Peyer's patch (tissue), 4 donors: ENCODE measurements at regions not wholly inside any gene's neighbourhood (a gene's known extent, or its start where the extent isn't known, plus 50 kb on each side); places are given as distances from the start of the nearest gene placed in this dataset.

Experiments
- DNase-seq, 3 donors: peaks; one replicate each; pipeline ENCODE4 v3.0.0-alpha.2; 2017 to 2019
- H3K27ac ChIP-seq, 4 donors: fragments of 200-600 bp; sonication (generic); one replicate each; pipeline ENCODE4 v1.5.1; 2016 to 2019
- H3K27me3 ChIP-seq, 2 donors: fragments of 200-600 bp; sonication (generic); one replicate each; pipeline ENCODE4 v1.5.1; 2019
- H3K36me3 ChIP-seq, 3 donors: fragments of 200-600 bp; sonication (generic); one replicate each; pipeline ENCODE4 v1.5.1; 2016 to 2019
- H3K4me1 ChIP-seq, 4 donors: fragments of 200-600 bp; sonication (generic); one replicate each; pipeline ENCODE4 v1.5.1; 2016 to 2019
- H3K4me3 ChIP-seq, 4 donors: fragments of 200-600 bp; sonication (generic); 1 replicate in 3 of 4; 2 replicates in 1 of 4; pipeline ENCODE4 v1.5.1; 2016 to 2019; ENCODE audit warnings: mild to moderate bottlenecking in 1 of 4
- H3K9me3 ChIP-seq, 4 donors: fragments of 200-600 bp; sonication (generic); one replicate each; pipeline ENCODE4 v1.5.1; 2016 to 2019; ENCODE audit warnings: mild to moderate bottlenecking in 1 of 4
- POLR2A ChIP-seq, 2 donors: fragments of 450-650 bp; IDR thresholded peaks; one replicate each; pipeline ENCODE4 v1.5.1; 2017; ENCODE audit warnings: antibody characterized with exemption in 2 of 2, mild to moderate bottlenecking in 2 of 2, moderate library complexity in 2 of 2
- TF ChIP-seq, protein P1 (sequence below), 6 experiments: fragments of 450-650 bp in 4 of 6; fragments of 200-600 bp in 2 of 6; sonication (generic) in 1 of 6; IDR thresholded peaks; one replicate each; pipeline ENCODE4 v1.5.1; 2017 to 2019; ENCODE audit warnings: antibody characterized with exemption in 6 of 6, mild to moderate bottlenecking in 3 of 6, moderate library complexity in 1 of 6

GRCh38 chr10:3881622-3882021 lies 96.6 kb upstream of the KLF6 start:
- no peak for DNase-seq
- TF ChIP-seq POLR2A (IDR thresholded peaks at IDR 0.05): no peak
- TF ChIP-seq, protein P1, sequence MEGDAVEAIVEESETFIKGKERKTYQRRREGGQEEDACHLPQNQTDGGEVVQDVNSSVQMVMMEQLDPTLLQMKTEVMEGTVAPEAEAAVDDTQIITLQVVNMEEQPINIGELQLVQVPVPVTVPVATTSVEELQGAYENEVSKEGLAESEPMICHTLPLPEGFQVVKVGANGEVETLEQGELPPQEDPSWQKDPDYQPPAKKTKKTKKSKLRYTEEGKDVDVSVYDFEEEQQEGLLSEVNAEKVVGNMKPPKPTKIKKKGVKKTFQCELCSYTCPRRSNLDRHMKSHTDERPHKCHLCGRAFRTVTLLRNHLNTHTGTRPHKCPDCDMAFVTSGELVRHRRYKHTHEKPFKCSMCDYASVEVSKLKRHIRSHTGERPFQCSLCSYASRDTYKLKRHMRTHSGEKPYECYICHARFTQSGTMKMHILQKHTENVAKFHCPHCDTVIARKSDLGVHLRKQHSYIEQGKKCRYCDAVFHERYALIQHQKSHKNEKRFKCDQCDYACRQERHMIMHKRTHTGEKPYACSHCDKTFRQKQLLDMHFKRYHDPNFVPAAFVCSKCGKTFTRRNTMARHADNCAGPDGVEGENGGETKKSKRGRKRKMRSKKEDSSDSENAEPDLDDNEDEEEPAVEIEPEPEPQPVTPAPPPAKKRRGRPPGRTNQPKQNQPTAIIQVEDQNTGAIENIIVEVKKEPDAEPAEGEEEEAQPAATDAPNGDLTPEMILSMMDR (IDR thresholded peaks at IDR 0.05): no peak
- Histone ChIP-seq H3K4me1 (peaks cover 0 to 3% (median 0%) of the 10 kb centered on the region in 4 donors), H3K27ac (no peak overlapping the region), H3K36me3 (no peaks in the 10 kb centered on the region), H3K27me3 (no peaks in the 10 kb centered on the region), H3K9me3 (no peaks in the 10 kb centered on the region), H3K4me3 (no peak overlapping the region)

- Histone ChIP-seq H3K9me3 (no peaks in the 10 kb centered on the region), H3K36me3 (no peaks in the 10 kb centered on the region), H3K4me1 (peaks cover 0 to 15% (median 10%) of the 10 kb centered on the region in 4 donors), H3K27me3 (no peaks in the 10 kb centered on the region), H3K4me3 (no peak overlapping the region), H3K27ac (no peak overlapping the region)
- TF ChIP-seq, protein P1 (IDR thresholded peaks at IDR 0.05): no peak
- no peak for TF ChIP-seq POLR2A (IDR thresholded peaks at IDR 0.05)
- DNase-seq: peak in 1 of 3 donors; percentile 26
These were observed 94.1 kb upstream of the KLF6 start for GRCh38 chr10:3879073-3879472.

GRCh38 chr10:3877211-3878000 lies 92.4 kb upstream of the KLF6 start:
- Histone ChIP-seq H3K4me1 (peaks cover 0 to 22% (median 15%) of the 10 kb centered on the region in 4 donors), H3K27me3 (no peaks in the 10 kb centered on the region), H3K36me3 (no peaks in the 10 kb centered on the region), H3K9me3 (no peaks in the 10 kb centered on the region), H3K27ac (peak overlapping the region in 3 of 4 donors; percentile 20 to 67 (median 33)), H3K4me3 (no peak overlapping the region)
- peak in 1 of 3 donors; percentile 45 for DNase-seq
- TF ChIP-seq, protein P1 (IDR thresholded peaks at IDR 0.05): no peak
- TF ChIP-seq POLR2A (IDR thresholded peaks at IDR 0.05): no peak

- Histone ChIP-seq H3K4me1 (peaks cover 0 to 28% (median 15%) of the 10 kb centered on the region in 4 donors), H3K4me3 (no peak overlapping the region), H3K36me3 (no peaks in the 10 kb centered on the region), H3K27ac (peak overlapping the region; percentile 61 to 78 (median 70)), H3K27me3 (no peaks in the 10 kb centered on the region), H3K9me3 (no peaks in the 10 kb centered on the region)
- TF ChIP-seq, protein P1 (IDR thresholded peaks at IDR 0.05): no peak
- no peak for TF ChIP-seq POLR2A (IDR thresholded peaks at IDR 0.05)
- peak in 1 of 3 donors; percentile 44 for DNase-seq
These were observed 91.4 kb upstream of the KLF6 start for GRCh38 chr10:3876350-3876962.

GRCh38 chr10:3875842-3876235 lies 90.8 kb upstream of the KLF6 start:
- Histone ChIP-seq H3K4me1 (peaks cover 0 to 28% (median 15%) of the 10 kb centered on the region in 4 donors), H3K27me3 (no peaks in the 10 kb centered on the region), H3K27ac (peak overlapping the region; percentile 61 to 78 (median 70)), H3K4me3 (no peak overlapping the region), H3K36me3 (no peaks in the 10 kb centered on the region), H3K9me3 (no peaks in the 10 kb centered on the region)
- DNase-seq: peak in 1 of 3 donors; percentile 30
- TF ChIP-seq, protein P1 (IDR thresholded peaks at IDR 0.05): no peak
- no peak for TF ChIP-seq POLR2A (IDR thresholded peaks at IDR 0.05)
